LNCAP (cell line): ENCODE measurements at regions not wholly inside any gene's neighbourhood (a gene's known extent, or its start where the extent isn't known, plus 50 kb on each side); places are given as distances from the start of the nearest gene placed in this dataset.

Experiments
- CTCF ChIP-seq: fragments of 450-650 bp; IDR thresholded peaks from 2 replicates; pipeline ENCODE4 v1.5.1; 2017; ENCODE audit warnings: mild to moderate bottlenecking

- no peak for TF ChIP-seq CTCF
These were observed 1331.8 kb upstream of the ZEB2 start for GRCh38 chr2:145851730-145852129.

GRCh38 chr2:145849466-145849865 lies 1329.5 kb upstream of the ZEB2 start:
- no peak for TF ChIP-seq CTCF

- no peak for TF ChIP-seq CTCF
These were observed 1327.1 kb upstream of the ZEB2 start for GRCh38 chr2:145846982-145847381.

DNA sequence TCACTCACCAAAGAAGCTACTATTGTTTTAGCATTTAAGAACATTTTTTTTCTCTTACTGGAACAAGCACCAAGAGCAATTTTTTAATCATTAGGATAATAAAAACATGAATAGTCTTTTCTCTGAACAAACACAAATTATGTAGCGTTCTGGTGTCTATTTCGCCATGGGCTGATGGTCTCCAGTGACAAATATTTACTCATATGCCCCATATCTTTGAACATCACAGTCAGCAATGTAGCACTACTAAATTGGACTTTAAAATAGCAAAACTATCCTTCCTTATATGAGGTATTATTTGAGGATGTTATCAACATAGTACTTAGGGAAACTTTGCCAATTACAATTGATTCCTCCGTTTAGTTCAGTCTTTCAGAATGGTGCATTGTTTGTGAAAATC lies 1326.0 kb upstream of the ZEB2 start:
- no peak for TF ChIP-seq CTCF

DNA sequence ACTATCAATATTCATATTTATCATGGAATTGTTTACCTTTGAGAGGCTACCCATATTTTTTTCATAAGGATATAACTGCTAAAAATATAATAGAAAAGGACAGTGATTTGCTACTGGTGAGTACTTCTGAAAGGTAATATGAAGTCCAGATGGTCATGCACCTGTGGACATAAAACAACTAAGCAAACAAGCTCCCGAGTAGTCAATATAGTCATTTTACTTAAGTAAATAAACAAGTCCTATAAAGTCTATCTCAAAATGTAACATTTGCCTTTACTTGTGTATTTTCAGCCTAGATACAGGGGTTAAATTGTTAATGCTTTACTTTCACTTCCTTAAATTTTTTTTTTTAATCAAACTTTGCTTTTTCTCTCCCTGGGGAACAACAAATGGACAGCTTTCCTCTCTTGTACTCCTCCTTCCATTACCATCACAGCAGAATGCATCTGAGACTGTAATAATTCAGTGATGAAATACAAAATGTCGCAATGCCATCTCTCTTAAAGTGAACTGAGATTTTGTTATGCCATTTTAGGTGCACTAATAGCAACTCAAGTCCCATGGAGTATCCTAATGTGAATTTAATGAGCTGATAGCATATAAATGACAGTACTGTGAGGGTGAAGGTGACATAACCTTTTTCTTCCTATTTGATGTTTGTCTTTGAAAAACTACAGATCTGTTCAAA lies 1325.4 kb upstream of the ZEB2 start:
- TF ChIP-seq CTCF, result no peak

GRCh38 chr2:145841973-145842372 lies 1322.1 kb upstream of the ZEB2 start:
- no peak for TF ChIP-seq CTCF

GRCh38 chr2:145836986-145837385 lies 1317.1 kb upstream of the ZEB2 start:
- no peak for TF ChIP-seq CTCF

DNA sequence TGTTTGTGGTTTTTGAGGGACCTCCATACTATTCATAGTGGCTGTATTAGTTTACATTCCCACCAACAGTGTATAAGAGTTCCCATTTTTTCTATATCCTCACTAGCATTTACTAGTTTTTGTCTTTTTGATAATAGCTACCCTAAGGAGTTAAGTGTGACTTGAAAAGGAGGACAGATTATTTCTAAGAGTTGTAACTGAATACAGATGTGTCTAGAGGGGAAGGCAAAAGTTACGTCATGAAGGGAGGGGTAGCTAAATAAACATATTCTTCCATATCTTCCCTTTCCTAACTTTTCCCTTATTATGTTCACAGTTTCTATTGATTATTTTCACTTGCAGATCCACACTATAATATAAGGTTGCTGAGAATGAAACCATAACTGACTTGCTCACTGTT lies 1315.7 kb upstream of the ZEB2 start:
- no peak for TF ChIP-seq CTCF
